ENCODE measurements at regions not wholly inside any gene's neighbourhood (a gene's known extent, or its start where the extent isn't known, plus 50 kb on each side); places are given as distances from the start of the nearest gene placed in this dataset.
"Not testable (repeated sequence)": the region's sequence is repeated elsewhere in the genome, so short reads cannot be mapped to it uniquely, and the experiment has no call there.

GRCh38 chr9:94033383-94033782 lies 50.9 kb upstream of the PTPDC1 start:
- no peak for DNase-seq

GRCh38 chr9:94031946-94032345 lies 52.3 kb upstream of the PTPDC1 start:
- no peak for DNase-seq

- DNase-seq: no peak
Observed at GRCh38 chr9:94031380-94031779, 52.9 kb upstream of the PTPDC1 start.

GRCh38 chr9:94030318-94031179 lies 53.7 kb upstream of the PTPDC1 start:
- DNase-seq: peak; percentile 69

- DNase-seq: no peak
Observed at GRCh38 chr9:94029932-94030317, 54.3 kb upstream of the PTPDC1 start.

- DNase-seq: no peak
Observed at GRCh38 chr9:94026816-94027215, 57.4 kb upstream of the PTPDC1 start.

GRCh38 chr9:94022476-94022875 lies 61.8 kb upstream of the PTPDC1 start:
- DNase-seq: not testable (repeated sequence)

- DNase-seq: not testable (repeated sequence)
Observed at GRCh38 chr9:94020836-94021235, 63.4 kb upstream of the PTPDC1 start.

- DNase-seq: no peak
Observed at GRCh38 chr9:94018628-94019027, 63.5 kb upstream of the BARX1 start.

- DNase-seq: no peak
Observed at GRCh38 chr9:94017939-94018531, 62.9 kb upstream of the BARX1 start.

GRCh38 chr9:94016744-94017143 lies 61.6 kb upstream of the BARX1 start:
- no peak for DNase-seq

GRCh38 chr9:94014920-94015319 lies 59.8 kb upstream of the BARX1 start:
- DNase-seq: no peak

GRCh38 chr9:94014066-94014654 lies 59.0 kb upstream of the BARX1 start:
- peak; percentile 20 for DNase-seq

- DNase-seq: no peak
Observed at GRCh38 chr9:94010980-94011533, 55.9 kb upstream of the BARX1 start.

GRCh38 chr9:94005272-94005901 lies 50.2 kb upstream of the BARX1 start:
- no peak for DNase-seq
